ENCODE measurements at regions not wholly inside any gene's neighbourhood (a gene's known extent, or its start where the extent isn't known, plus 50 kb on each side); places are given as distances from the start of the nearest gene placed in this dataset.

DNA sequence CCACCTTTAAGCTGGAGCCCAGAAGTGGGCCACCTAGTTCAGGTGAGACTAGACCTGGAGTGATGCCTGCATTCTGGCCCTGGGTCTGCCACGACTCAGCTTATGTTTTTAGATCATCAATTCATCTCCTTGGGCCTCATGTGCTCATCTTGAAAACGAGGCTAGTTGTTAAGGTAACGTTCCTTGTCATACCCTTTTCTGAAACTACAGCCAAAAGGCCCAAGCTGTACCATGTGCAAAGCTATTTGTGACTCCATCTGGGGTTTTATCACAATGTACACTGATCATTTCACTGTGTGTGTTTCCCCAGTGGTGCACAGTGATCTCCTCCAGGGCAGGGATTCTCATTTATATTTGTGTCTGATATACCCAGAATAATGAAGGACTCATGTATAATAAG lies 138.4 kb upstream of the COPS8 start:
- Histone ChIP-seq H3K4me3 (no peak overlapping the region), H3K36me3 (ENCODE audit: insufficient read depth in 1 of 2, low read depth in 1 of 2) (no peaks in the 10 kb centered on the region), H3K4me1 (no peaks in the 10 kb centered on the region), H3K27ac (no peak overlapping the region), H3K27me3 (ENCODE audit: insufficient read depth in 3 of 3, low read length in 2 of 3) (no peaks in the 10 kb centered on the region), H3K9me3 (no peaks in the 10 kb centered on the region)
- intact Hi-C loops (cut with DNase I), result no loop called here
- WGBS, 3 donors, result 83 to 86% (median 84%) methylated on average over 3 of the region's 3 CpGs
- DNase-seq (no peak), ATAC-seq (no peak)
- TF ChIP-seq, protein P1, sequence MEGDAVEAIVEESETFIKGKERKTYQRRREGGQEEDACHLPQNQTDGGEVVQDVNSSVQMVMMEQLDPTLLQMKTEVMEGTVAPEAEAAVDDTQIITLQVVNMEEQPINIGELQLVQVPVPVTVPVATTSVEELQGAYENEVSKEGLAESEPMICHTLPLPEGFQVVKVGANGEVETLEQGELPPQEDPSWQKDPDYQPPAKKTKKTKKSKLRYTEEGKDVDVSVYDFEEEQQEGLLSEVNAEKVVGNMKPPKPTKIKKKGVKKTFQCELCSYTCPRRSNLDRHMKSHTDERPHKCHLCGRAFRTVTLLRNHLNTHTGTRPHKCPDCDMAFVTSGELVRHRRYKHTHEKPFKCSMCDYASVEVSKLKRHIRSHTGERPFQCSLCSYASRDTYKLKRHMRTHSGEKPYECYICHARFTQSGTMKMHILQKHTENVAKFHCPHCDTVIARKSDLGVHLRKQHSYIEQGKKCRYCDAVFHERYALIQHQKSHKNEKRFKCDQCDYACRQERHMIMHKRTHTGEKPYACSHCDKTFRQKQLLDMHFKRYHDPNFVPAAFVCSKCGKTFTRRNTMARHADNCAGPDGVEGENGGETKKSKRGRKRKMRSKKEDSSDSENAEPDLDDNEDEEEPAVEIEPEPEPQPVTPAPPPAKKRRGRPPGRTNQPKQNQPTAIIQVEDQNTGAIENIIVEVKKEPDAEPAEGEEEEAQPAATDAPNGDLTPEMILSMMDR (IDR thresholded peaks at IDR 0.05), result no peak

DNA sequence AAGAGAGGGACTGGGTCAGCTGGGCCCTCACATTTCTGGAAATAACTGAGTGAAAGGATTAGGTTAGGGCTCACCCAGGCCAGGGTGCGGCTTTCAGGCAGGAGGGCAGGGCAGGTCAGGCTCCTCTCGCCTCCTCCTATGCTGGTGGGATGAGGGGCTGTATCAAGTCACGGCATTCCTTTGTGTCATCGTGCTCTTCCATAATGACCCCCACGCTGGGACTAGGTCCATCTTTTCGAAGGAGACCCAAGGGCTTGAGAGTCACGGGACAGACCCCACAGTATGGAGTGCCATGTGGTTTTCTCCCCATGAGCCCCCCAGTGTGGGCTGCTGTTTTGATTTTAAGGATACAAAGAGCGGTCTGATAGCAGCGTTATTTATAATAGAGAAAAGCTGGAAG lies 137.8 kb upstream of the COPS8 start:
- Histone ChIP-seq H3K27me3 (ENCODE audit: insufficient read depth in 3 of 3, low read length in 2 of 3) (no peaks in the 10 kb centered on the region), H3K9me3 (no peaks in the 10 kb centered on the region), H3K4me3 (no peak overlapping the region), H3K4me1 (no peaks in the 10 kb centered on the region), H3K27ac (no peak overlapping the region), H3K36me3 (ENCODE audit: insufficient read depth in 1 of 2, low read depth in 1 of 2) (no peaks in the 10 kb centered on the region)
- WGBS, 3 donors, result 94 to 97% (median 96%) methylated on average over 9 of the region's 9 CpGs
- no peak for ATAC-seq
- TF ChIP-seq, protein P1 (IDR thresholded peaks at IDR 0.05), result no peak
- intact Hi-C loops (cut with DNase I), result no loop called here
- DNase-seq, result no peak

GRCh38 chr2:236949089-236949905 lies 136.4 kb upstream of the COPS8 start:
- Histone ChIP-seq H3K4me3 (no peak overlapping the region), H3K27ac (no peak overlapping the region), H3K4me1 (no peaks in the 10 kb centered on the region), H3K27me3 (ENCODE audit: insufficient read depth in 3 of 3, low read length in 2 of 3) (no peaks in the 10 kb centered on the region), H3K36me3 (ENCODE audit: insufficient read depth in 1 of 2, low read depth in 1 of 2) (no peaks in the 10 kb centered on the region), H3K9me3 (no peaks in the 10 kb centered on the region)
- ATAC-seq, result no peak
- DNase-seq, result no peak
- intact Hi-C loops (cut with DNase I), result no loop called here
- 79 to 82% (median 81%) methylated on average over 20 of the region's 20 CpGs for WGBS, 3 donors
- TF ChIP-seq, protein P1 (IDR thresholded peaks at IDR 0.05), result no peak

DNA sequence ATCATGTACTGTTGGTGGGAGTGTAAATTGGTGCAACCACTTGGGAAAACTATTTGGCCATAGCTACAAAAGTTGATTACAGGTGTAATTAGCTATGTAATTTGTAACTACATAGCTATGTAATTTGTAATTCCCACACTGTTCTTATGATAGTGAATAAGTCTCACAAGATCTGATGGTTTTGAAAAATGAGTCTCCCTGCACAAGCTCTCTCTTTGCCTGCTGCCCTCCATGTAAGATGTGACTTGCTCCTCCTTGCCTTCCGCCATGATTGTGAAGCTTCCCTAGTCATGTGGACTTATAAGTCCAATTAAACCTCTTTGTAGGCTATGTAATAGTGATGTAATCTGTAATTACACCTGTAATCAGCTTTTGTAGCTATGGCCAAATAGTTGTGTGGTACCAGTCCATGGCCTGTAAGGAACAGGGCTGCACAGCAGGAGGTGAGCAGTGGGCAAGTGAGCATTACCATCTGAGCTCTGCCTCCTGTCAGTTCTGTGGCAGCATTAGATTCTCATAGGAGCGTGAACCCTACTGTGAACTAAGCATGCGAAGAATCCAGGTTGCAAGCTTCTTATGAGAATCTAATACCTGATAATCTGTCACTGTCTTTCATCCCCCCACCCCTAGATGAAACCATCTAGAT lies 133.7 kb upstream of the COPS8 start:
- no peak for ATAC-seq
- no peak for DNase-seq
- Histone ChIP-seq H3K27me3 (ENCODE audit: insufficient read depth in 3 of 3, low read length in 2 of 3) (no peaks in the 10 kb centered on the region), H3K4me1 (no peaks in the 10 kb centered on the region), H3K27ac (no peak overlapping the region), H3K4me3 (no peak overlapping the region), H3K9me3 (no peaks in the 10 kb centered on the region), H3K36me3 (ENCODE audit: insufficient read depth in 1 of 2, low read depth in 1 of 2) (no peaks in the 10 kb centered on the region)
- TF ChIP-seq, protein P1 (IDR thresholded peaks at IDR 0.05), result no peak
- 99 to 100% (median 99%) methylated on average over 3 of the region's 3 CpGs for WGBS, 3 donors
- intact Hi-C loops (cut with DNase I), result no loop called here

Data from psoas muscle (tissue), 7 donors.